ENCODE measurements at regions not wholly inside any gene's neighbourhood (a gene's known extent, or its start where the extent isn't known, plus 50 kb on each side); places are given as distances from the start of the nearest gene placed in this dataset.

GRCh38 chr3:13258986-13259514 lies 161.1 kb downstream of the NUP210 start:
- no peak overlapping the region for H3K27ac Mint-ChIP-seq
- no peak for TF ChIP-seq CTCF (conservative IDR thresholded peaks at IDR 0.05)
- peaks cover 7% of the 10 kb centered on the region for H3K27me3 Mint-ChIP-seq
- no peak overlapping the region for H3K4me3 Mint-ChIP-seq
- no peak for DNase-seq (ENCODE audit: extremely low spot score, unreplicated experiment)
- H3K36me3 Mint-ChIP-seq: no peaks in the 10 kb centered on the region
- H3K9me3 Mint-ChIP-seq: no peaks in the 10 kb centered on the region
- H3K4me1 Mint-ChIP-seq (ENCODE audit: unreplicated experiment): peaks cover 12% of the 10 kb centered on the region

GRCh38 chr3:13258280-13258679 lies 161.8 kb downstream of the NUP210 start:
- Mint-ChIP-seq H3K27me3 (peaks cover 7% of the 10 kb centered on the region), H3K27ac (no peak overlapping the region), H3K4me3 (no peak overlapping the region), H3K4me1 (ENCODE audit: unreplicated experiment) (peaks cover 12% of the 10 kb centered on the region), H3K36me3 (no peaks in the 10 kb centered on the region), H3K9me3 (no peaks in the 10 kb centered on the region)
- no peak for DNase-seq (ENCODE audit: extremely low spot score, unreplicated experiment)
- no peak for TF ChIP-seq CTCF (conservative IDR thresholded peaks at IDR 0.05)

GRCh38 chr3:13257666-13258065 lies 162.5 kb downstream of the NUP210 start:
- no peaks in the 10 kb centered on the region for H3K9me3 Mint-ChIP-seq
- no peak for TF ChIP-seq CTCF (conservative IDR thresholded peaks at IDR 0.05)
- no peak overlapping the region for H3K27ac Mint-ChIP-seq
- peaks cover 7% of the 10 kb centered on the region for H3K27me3 Mint-ChIP-seq
- peaks cover 10% of the 10 kb centered on the region for H3K4me1 Mint-ChIP-seq (ENCODE audit: unreplicated experiment)
- no peaks in the 10 kb centered on the region for H3K36me3 Mint-ChIP-seq
- H3K4me3 Mint-ChIP-seq: no peak overlapping the region
- DNase-seq (ENCODE audit: extremely low spot score, unreplicated experiment): no peak

GRCh38 chr3:13256845-13257244 lies 163.3 kb downstream of the NUP210 start:
- H3K27me3 Mint-ChIP-seq: peaks cover 12% of the 10 kb centered on the region
- no peak overlapping the region for H3K27ac Mint-ChIP-seq
- peaks cover 5% of the 10 kb centered on the region for H3K4me1 Mint-ChIP-seq (ENCODE audit: unreplicated experiment)
- no peak overlapping the region for H3K4me3 Mint-ChIP-seq
- DNase-seq (ENCODE audit: extremely low spot score, unreplicated experiment): no peak
- no peak for TF ChIP-seq CTCF (conservative IDR thresholded peaks at IDR 0.05)
- no peaks in the 10 kb centered on the region for H3K9me3 Mint-ChIP-seq
- no peaks in the 10 kb centered on the region for H3K36me3 Mint-ChIP-seq

GRCh38 chr3:13254028-13254951 lies 165.8 kb downstream of the NUP210 start:
- Mint-ChIP-seq H3K27ac (no peak overlapping the region), H3K36me3 (no peaks in the 10 kb centered on the region), H3K4me3 (no peak overlapping the region), H3K27me3 (peaks cover 9% of the 10 kb centered on the region), H3K4me1 (ENCODE audit: unreplicated experiment) (no peaks in the 10 kb centered on the region), H3K9me3 (no peaks in the 10 kb centered on the region)
- TF ChIP-seq CTCF (conservative IDR thresholded peaks at IDR 0.05): no peak
- no peak for DNase-seq (ENCODE audit: extremely low spot score, unreplicated experiment)
